Thyroid gland (tissue), 4 donors: ENCODE measurements at regions not wholly inside any gene's neighbourhood (a gene's known extent, or its start where the extent isn't known, plus 50 kb on each side); places are given as distances from the start of the nearest gene placed in this dataset.
A peak's percentile ranks its signal among the peaks of the same experiment; 100 is the strongest.

Source experiments
- DNase-seq, 2 donors: peaks; one replicate each; pipeline ENCODE4 v3.0.0-alpha.2; 2019
- H3K27ac ChIP-seq, 3 donors: fragments of 200-600 bp; sonication (generic); 1 replicate in 2 of 3; 2 replicates in 1 of 3; pipeline ENCODE4 v1.5.1; 2016 to 2019; ENCODE audit warnings: mild to moderate bottlenecking in 1 of 3, moderate library complexity in 1 of 3
- H3K27me3 ChIP-seq: fragments of 200-600 bp; sonication (generic); one replicate; pipeline ENCODE4 v1.5.1; 2019
- H3K36me3 ChIP-seq, 2 donors: fragments of 200-600 bp; sonication (generic); one replicate each; pipeline ENCODE4 v1.5.1; 2016 to 2019
- H3K4me1 ChIP-seq, 2 donors: fragments of 200-600 bp; sonication (generic); one replicate each; pipeline ENCODE4 v1.5.1; 2017 to 2019
- H3K4me3 ChIP-seq, 3 donors: fragments of 200-600 bp; sonication (generic); replicated peaks in 1 of 3; 1 replicate in 2 of 3; 2 replicates in 1 of 3; pipeline ENCODE4 v1.5.1; 2016; ENCODE audit warnings: mild to moderate bottlenecking in 1 of 3
- H3K9me3 ChIP-seq: fragments of 200-600 bp; sonication (generic); one replicate; pipeline ENCODE4 v1.5.1; 2017
- CTCF ChIP-seq, 6 experiments: fragments of 200-600 bp in 3 of 6; fragments of 450-650 bp in 3 of 6; sonication (generic) in 3 of 6; IDR thresholded peaks; one replicate each; pipeline ENCODE4 v1.5.1; 2016 to 2019; ENCODE audit warnings: antibody characterized with exemption in 6 of 6, mild to moderate bottlenecking in 2 of 6, inconsistent platforms in 1 of 6, moderate library complexity in 1 of 6
- POLR2A ChIP-seq, 2 donors: fragments of 450-650 bp; IDR thresholded peaks; one replicate each; pipeline ENCODE4 v1.6.1; 2017; ENCODE audit warnings: antibody characterized with exemption in 2 of 2, mild to moderate bottlenecking in 2 of 2, moderate library complexity in 1 of 2
- WGBS, 2 donors: methylation state at CpG; one replicate each; pipeline ENCODE4 v1.1.5; 2017; 5-methylcytosine and 5-hydroxymethylcytosine counted together
- intact Hi-C: fragments of 100-400 bp; cut with DNase I; formaldehyde crosslinking; loops from one replicate; pipeline ENCODE4 v1.15.1; 2023

GRCh38 chr5:66518753-66519152 lies 77.4 kb upstream of the MAST4 start:
- intact Hi-C loops = no loop called here
- TF ChIP-seq POLR2A (IDR thresholded peaks at IDR 0.05) = no peak
- no peak for TF ChIP-seq CTCF (IDR thresholded peaks at IDR 0.05)
- 43 to 45% methylated on average over 4 of the region's 4 CpGs for WGBS, 2 donors
- H3K9me3 ChIP-seq = no peaks in the 10 kb centered on the region
- peaks cover 0 to 5% of the 10 kb centered on the region in 2 donors for H3K4me1 ChIP-seq
- H3K27ac ChIP-seq = no peak overlapping the region
- H3K27me3 ChIP-seq = no peaks in the 10 kb centered on the region
- no peak overlapping the region for H3K4me3 ChIP-seq
- peak in 1 of 2 donors; percentile 7 for DNase-seq
- no peaks in the 10 kb centered on the region for H3K36me3 ChIP-seq

- 91 to 94% methylated on average over 1 of the region's 1 CpG for WGBS, 2 donors
- no peaks in the 10 kb centered on the region for H3K27me3 ChIP-seq
- no peak for DNase-seq
- H3K4me3 ChIP-seq = no peak overlapping the region
- no peaks in the 10 kb centered on the region for H3K9me3 ChIP-seq
- H3K36me3 ChIP-seq = no peaks in the 10 kb centered on the region
- intact Hi-C loops = no loop called here
- peaks cover 0 to 5% of the 10 kb centered on the region in 2 donors for H3K4me1 ChIP-seq
- no peak overlapping the region for H3K27ac ChIP-seq
- TF ChIP-seq CTCF (IDR thresholded peaks at IDR 0.05) (no peak), POLR2A (IDR thresholded peaks at IDR 0.05) (no peak)
Observed at GRCh38 chr5:66519626-66520025, 76.6 kb upstream of the MAST4 start.

- Histone ChIP-seq H3K27ac (no peak overlapping the region), H3K4me3 (no peak overlapping the region), H3K9me3 (no peaks in the 10 kb centered on the region), H3K36me3 (no peaks in the 10 kb centered on the region), H3K27me3 (no peaks in the 10 kb centered on the region), H3K4me1 (peaks cover 0 to 5% of the 10 kb centered on the region in 2 donors)
- DNase-seq = no peak
- intact Hi-C loops = no loop called here
- TF ChIP-seq CTCF (IDR thresholded peaks at IDR 0.05) (no peak), POLR2A (IDR thresholded peaks at IDR 0.05) (no peak)
Observed at GRCh38 chr5:66520854-66521253, 75.3 kb upstream of the MAST4 start.

- no peak overlapping the region for H3K4me3 ChIP-seq
- 67 to 80% methylated on average over 4 of the region's 4 CpGs for WGBS, 2 donors
Observed at GRCh38 chr5:66527478-66528035, 68.6 kb upstream of the MAST4 start.

GRCh38 chr5:66529182-66529581 lies 67.0 kb upstream of the MAST4 start:
- 69 to 72% methylated on average over 1 of the region's 1 CpG for WGBS, 2 donors
- H3K27me3 ChIP-seq = no peaks in the 10 kb centered on the region
- no peaks in the 10 kb centered on the region for H3K36me3 ChIP-seq
- H3K9me3 ChIP-seq = no peaks in the 10 kb centered on the region
- no peak overlapping the region for H3K4me3 ChIP-seq
- H3K4me1 ChIP-seq = no peaks in the 10 kb centered on the region
- H3K27ac ChIP-seq = no peak overlapping the region
- TF ChIP-seq CTCF (IDR thresholded peaks at IDR 0.05) = no peak
- no peak for TF ChIP-seq POLR2A (IDR thresholded peaks at IDR 0.05)
- intact Hi-C loops = no loop called here
- no peak for DNase-seq

More at GRCh38 chr5:66527478-66528035, 68.6 kb upstream of the MAST4 start:
- no peak overlapping the region for H3K27ac ChIP-seq
- H3K36me3 ChIP-seq = no peaks in the 10 kb centered on the region
- H3K4me1 ChIP-seq = no peaks in the 10 kb centered on the region
- no peaks in the 10 kb centered on the region for H3K27me3 ChIP-seq
- intact Hi-C loops = no loop called here
- DNase-seq = no peak
- H3K9me3 ChIP-seq = no peaks in the 10 kb centered on the region
- no peak for TF ChIP-seq CTCF (IDR thresholded peaks at IDR 0.05)
- TF ChIP-seq POLR2A (IDR thresholded peaks at IDR 0.05) = no peak
